ENCODE measurements at regions not wholly inside any gene's neighbourhood (a gene's known extent, or its start where the extent isn't known, plus 50 kb on each side); places are given as distances from the start of the nearest gene placed in this dataset.

- H2AFZ ChIP-seq (ENCODE audit: control insufficient read depth, low read depth, low read length): no peak overlapping the region
- FAIRE-seq: no peak
- intact Hi-C loops (cut with micrococcal nuclease; ENCODE audit: unreplicated experiment) (no loop called here), in situ Hi-C loops (cut with MboI) (no loop called here)
- no peaks in the 10 kb centered on the region for H3K36me3 ChIP-seq (ENCODE audit: control insufficient read depth in 2 of 2, insufficient read depth in 2 of 2, low read length in 1 of 2)
- no peaks in the 10 kb centered on the region for H3K27me3 ChIP-seq (replicated peaks in 1 of 2; ENCODE audit: control insufficient read depth in 2 of 2, insufficient read depth in 2 of 2, low read length in 1 of 2)
- no peak overlapping the region for H3K4me3 ChIP-seq
- H3K9me3 ChIP-seq (replicated peaks; ENCODE audit: control insufficient read depth, insufficient read depth, low read length): no peaks in the 10 kb centered on the region
- no peaks in the 10 kb centered on the region for H3K79me2 ChIP-seq (ENCODE audit: control insufficient read depth, insufficient read depth, low read length)
- SMC1A ChIA-PET (ENCODE audit: uncharacterized antibody, unreplicated experiment): interaction anchor here (0.7 to 1.8 kb wide), 6 partner anchors 9 to 39 kb away, joined by 3 to 8 read pairs (median 3); no protein-coding TSS in a partner anchor
- H3K4me2 ChIP-seq (ENCODE audit: control insufficient read depth, insufficient read depth): no peak overlapping the region
- CTCF ChIA-PET: interaction anchor here (1.1 kb wide), 1 partner anchor 11 kb away, joined by 3 read pairs; no protein-coding TSS in a partner anchor
- BruUV-seq (replicated peaks): no TSS peak
- no peak for ATAC-seq
- RAD21 ChIA-PET (ENCODE audit: unreplicated experiment): interaction anchor here (1.4 kb wide), 1 partner anchor 37 kb away, joined by 3 read pairs; no protein-coding TSS in a partner anchor
- 47% methylated on average over 1 of the region's 1 CpG for WGBS (ENCODE audit: insufficient coverage, insufficient replicate concordance, low lambda C conversion rate, missing lambda C conversion rate)
- no peak for DNase-seq (ENCODE audit: low read depth, low spot score)
- H3K9ac ChIP-seq (ENCODE audit: control insufficient read depth, insufficient read depth, low read length): no peak overlapping the region
- H4K20me1 ChIP-seq (ENCODE audit: control insufficient read depth, insufficient read depth): no peaks in the 10 kb centered on the region
- no peaks in the 10 kb centered on the region for H3K4me1 ChIP-seq (ENCODE audit: control insufficient read depth, insufficient read depth, low read length)
- no peak overlapping the region for H3K27ac ChIP-seq (ENCODE audit: control insufficient read depth, insufficient read depth)
- POLR2A ChIA-PET: no interaction called here
- no peak for TF ChIP-seq GATAD2B (conservative IDR thresholded peaks at IDR 0.05; ENCODE audit: low read depth)
- no peak for TF ChIP-seq HDAC2 (IDR thresholded peaks at IDR 0.05)
- no peak for TF ChIP-seq PRDM15 (CRISPR knock-in tag; IDR thresholded peaks at IDR 0.05)
- TF ChIP-seq POLR2AphosphoS5 (IDR thresholded peaks at IDR 0.05; ENCODE audit: low read length): no peak
- TF ChIP-seq CBFB (IDR thresholded peaks at IDR 0.05; ENCODE audit: low read depth): no peak
- no peak for TF ChIP-seq MEF2B (IDR thresholded peaks at IDR 0.05; ENCODE audit: partially characterized antibody, poor library complexity, severe bottlenecking)
- no peak for TF ChIP-seq MTA3 (IDR thresholded peaks at IDR 0.05; ENCODE audit: borderline replicate concordance, low read length)
- TF ChIP-seq RAD51 (IDR thresholded peaks at IDR 0.05): no peak
These were observed 482.6 kb upstream of the SEMA3A start for GRCh38 chr7:84677117-84677732.

Measured in GM12878 (cell line).